H9 (cell line): ENCODE measurements at regions not wholly inside any gene's neighbourhood (a gene's known extent, or its start where the extent isn't known, plus 50 kb on each side); places are given as distances from the start of the nearest gene placed in this dataset.

Experiments used
- DNase-seq: peaks from one replicate; pipeline ENCODE4 v3.0.0-alpha.2; 2017
- H2AFZ ChIP-seq: one replicate; pipeline ENCODE4 v1.6.1; 2013; ENCODE audit warnings: mild to moderate bottlenecking, low read length, control low read depth, moderate library complexity
- H2AK5ac ChIP-seq: 2 replicates; pipeline ENCODE4 v1.6.1; 2013; ENCODE audit warnings: low read length, control low read depth, mixed read lengths; ENCODE audit not compliant: insufficient read length
- H2BK120ac ChIP-seq: one replicate; pipeline ENCODE4 v1.6.1; 2013; ENCODE audit warnings: low read depth, mild to moderate bottlenecking, low read length, control low read depth, inconsistent platforms; ENCODE audit not compliant: poor library complexity, severe bottlenecking
- H2BK12ac ChIP-seq: 2 replicates; pipeline ENCODE4 v1.6.1; 2013; ENCODE audit warnings: low read length, control low read depth, mixed read lengths, low read depth; ENCODE audit not compliant: insufficient read length
- H2BK15ac ChIP-seq: 2 replicates; pipeline ENCODE4 v1.6.1; 2013; ENCODE audit warnings: low read depth, low read length, control low read depth
- H2BK20ac ChIP-seq: one replicate; pipeline ENCODE4 v1.6.1; 2013; ENCODE audit warnings: low read depth, mild to moderate bottlenecking, low read length, control low read depth, inconsistent platforms; ENCODE audit not compliant: poor library complexity, severe bottlenecking
- H2BK5ac ChIP-seq: 2 replicates; pipeline ENCODE4 v1.6.1; 2013; ENCODE audit warnings: low read length, control low read depth, mixed read lengths; ENCODE audit not compliant: insufficient read length
- H3K14ac ChIP-seq: 2 replicates; pipeline ENCODE4 v1.6.1; 2013; ENCODE audit warnings: low read length, control low read depth; ENCODE audit not compliant: insufficient read depth
- H3K18ac ChIP-seq: 2 replicates; pipeline ENCODE4 v1.6.1; 2013; ENCODE audit warnings: low read depth, mild to moderate bottlenecking, mixed read lengths, low read length, control low read depth; ENCODE audit not compliant: insufficient read length
- H3K23ac ChIP-seq: 2 replicates; pipeline ENCODE4 v1.6.1; 2013; ENCODE audit warnings: low read length, control low read depth, mixed read lengths, low read depth; ENCODE audit not compliant: insufficient read length
- H3K23me2 ChIP-seq: 2 replicates; pipeline ENCODE4 v1.6.1; 2013; ENCODE audit warnings: low read depth, mild to moderate bottlenecking, mixed read lengths, low read length, control low read depth; ENCODE audit not compliant: insufficient read length, poor library complexity, severe bottlenecking
- H3K27ac ChIP-seq: 2 replicates; pipeline ENCODE4 v1.5.1; 2013; ENCODE audit warnings: low read length, control low read depth, mixed read lengths, low read depth; ENCODE audit not compliant: insufficient read length
- H3K27me3 ChIP-seq: 2 replicates; pipeline ENCODE4 v1.6.1; 2013; ENCODE audit warnings: low read length, control low read depth, inconsistent platforms; ENCODE audit not compliant: insufficient read depth
- H3K4ac ChIP-seq: 2 replicates; pipeline ENCODE4 v1.6.1; 2013; ENCODE audit warnings: low read depth, mild to moderate bottlenecking, control low read depth, inconsistent platforms, low read length, moderate library complexity
- H3K4me1 ChIP-seq: 2 replicates; pipeline ENCODE4 v1.6.1; 2013; ENCODE audit warnings: low read length, control low read depth, inconsistent platforms; ENCODE audit not compliant: insufficient read depth
- H3K4me2 ChIP-seq: 2 replicates; pipeline ENCODE4 v1.6.1; 2013; ENCODE audit warnings: low read length, control low read depth, mixed read lengths; ENCODE audit not compliant: insufficient read length, insufficient read depth
- H3K56ac ChIP-seq: 2 replicates; pipeline ENCODE4 v1.6.1; 2013; ENCODE audit warnings: low read depth, mild to moderate bottlenecking, mixed read lengths, low read length, control low read depth; ENCODE audit not compliant: insufficient read length
- H3K79me1 ChIP-seq: 2 replicates; pipeline ENCODE4 v1.6.1; 2013; ENCODE audit warnings: low read depth, mild to moderate bottlenecking, moderate library complexity, low read length, control low read depth, inconsistent platforms; ENCODE audit not compliant: insufficient read depth, poor library complexity, severe bottlenecking
- H3K79me2 ChIP-seq: 2 replicates; pipeline ENCODE4 v1.6.1; 2013; ENCODE audit warnings: low read length, control low read depth, inconsistent platforms; ENCODE audit not compliant: insufficient read depth
- H3K9ac ChIP-seq: 2 replicates; pipeline ENCODE4 v1.6.1; 2013; ENCODE audit warnings: low read length, control low read depth, mixed read lengths; ENCODE audit not compliant: insufficient read length; ENCODE audit errors: extremely low read depth
- H3K9me3 ChIP-seq: one replicate; pipeline ENCODE4 v1.6.1; 2013; ENCODE audit warnings: low read depth, low read length, inconsistent platforms; ENCODE audit not compliant: control insufficient read depth
- H3T11ph ChIP-seq: one replicate; pipeline ENCODE4 v1.6.1; 2013; ENCODE audit warnings: mild to moderate bottlenecking, low read length, control low read depth, inconsistent platforms
- H4K20me1 ChIP-seq: one replicate; pipeline ENCODE4 v1.6.1; 2013; ENCODE audit not compliant: control insufficient read depth, insufficient read length, insufficient read depth
- H4K5ac ChIP-seq: 2 replicates; pipeline ENCODE4 v1.6.1; 2013; ENCODE audit warnings: low read depth, mild to moderate bottlenecking, mixed read lengths, low read length, control low read depth; ENCODE audit not compliant: insufficient read length
- H4K8ac ChIP-seq: replicated peaks from 2 replicates; pipeline ENCODE4 v1.6.1; 2013; ENCODE audit warnings: low read length, control low read depth, mixed read lengths, low read depth; ENCODE audit not compliant: insufficient read length
- H4K91ac ChIP-seq: 2 replicates; pipeline ENCODE4 v1.6.1; 2013; ENCODE audit warnings: low read depth, mild to moderate bottlenecking, moderate library complexity, mixed read lengths, low read length, control low read depth; ENCODE audit not compliant: insufficient read length
- H3K27ac Mint-ChIP-seq, 3 experiments: 2 replicates in 2 of 3; 3 replicates in 1 of 3; pipeline ENCODE4 v1.8.0; 2020 to 2021; ENCODE audit warnings: mixed read lengths in 3 of 3, mild to moderate bottlenecking in 1 of 3, moderate library complexity in 1 of 3
- H3K27me3 Mint-ChIP-seq: 2 replicates; pipeline ENCODE4 v1.8.0; 2021; ENCODE audit warnings: low read depth, mild to moderate bottlenecking, moderate library complexity, mixed read lengths
- H3K36me3 Mint-ChIP-seq, 3 experiments: 2 replicates in 2 of 3; 3 replicates in 1 of 3; pipeline ENCODE4 v1.8.0; 2020 to 2021; ENCODE audit warnings: low read depth in 3 of 3, mixed read lengths in 3 of 3; ENCODE audit not compliant: insufficient read depth in 1 of 3
- H3K4me1 Mint-ChIP-seq, 2 experiments: 2 replicates each; pipeline ENCODE4 v1.8.0; 2020; ENCODE audit warnings: mixed read lengths in 2 of 2
- H3K4me3 Mint-ChIP-seq, 2 experiments: 2 replicates in 1 of 2; 3 replicates in 1 of 2; pipeline ENCODE4 v1.8.0; 2020 to 2021; ENCODE audit warnings: mild to moderate bottlenecking in 2 of 2, mixed read lengths in 2 of 2, moderate library complexity in 1 of 2
- H3K9me3 Mint-ChIP-seq, 2 experiments: 2 replicates in 1 of 2; 3 replicates in 1 of 2; pipeline ENCODE4 v1.8.0; 2020; ENCODE audit warnings: mild to moderate bottlenecking in 2 of 2, mixed read lengths in 2 of 2, moderate library complexity in 1 of 2
- WGBS: extraction: QIAGEN DNeasy Blood & Tissue Kit; methylation state at CpG from one replicate; pipeline ENCODE4 v1.1.7; 2013; ENCODE audit warnings: missing lambda C conversion rate, low lambda C conversion rate, mixed read lengths; ENCODE audit not compliant: insufficient read length; ENCODE audit errors: extremely low coverage; 5-methylcytosine and 5-hydroxymethylcytosine counted together
- TF ChIP-seq, protein P1 (sequence below): fragments of 200-600 bp; sonication (generic); conservative IDR thresholded peaks from 3 replicates; pipeline ENCODE4 v1.8.0; 2021; ENCODE audit warnings: antibody characterized with exemption, mild to moderate bottlenecking

DNA sequence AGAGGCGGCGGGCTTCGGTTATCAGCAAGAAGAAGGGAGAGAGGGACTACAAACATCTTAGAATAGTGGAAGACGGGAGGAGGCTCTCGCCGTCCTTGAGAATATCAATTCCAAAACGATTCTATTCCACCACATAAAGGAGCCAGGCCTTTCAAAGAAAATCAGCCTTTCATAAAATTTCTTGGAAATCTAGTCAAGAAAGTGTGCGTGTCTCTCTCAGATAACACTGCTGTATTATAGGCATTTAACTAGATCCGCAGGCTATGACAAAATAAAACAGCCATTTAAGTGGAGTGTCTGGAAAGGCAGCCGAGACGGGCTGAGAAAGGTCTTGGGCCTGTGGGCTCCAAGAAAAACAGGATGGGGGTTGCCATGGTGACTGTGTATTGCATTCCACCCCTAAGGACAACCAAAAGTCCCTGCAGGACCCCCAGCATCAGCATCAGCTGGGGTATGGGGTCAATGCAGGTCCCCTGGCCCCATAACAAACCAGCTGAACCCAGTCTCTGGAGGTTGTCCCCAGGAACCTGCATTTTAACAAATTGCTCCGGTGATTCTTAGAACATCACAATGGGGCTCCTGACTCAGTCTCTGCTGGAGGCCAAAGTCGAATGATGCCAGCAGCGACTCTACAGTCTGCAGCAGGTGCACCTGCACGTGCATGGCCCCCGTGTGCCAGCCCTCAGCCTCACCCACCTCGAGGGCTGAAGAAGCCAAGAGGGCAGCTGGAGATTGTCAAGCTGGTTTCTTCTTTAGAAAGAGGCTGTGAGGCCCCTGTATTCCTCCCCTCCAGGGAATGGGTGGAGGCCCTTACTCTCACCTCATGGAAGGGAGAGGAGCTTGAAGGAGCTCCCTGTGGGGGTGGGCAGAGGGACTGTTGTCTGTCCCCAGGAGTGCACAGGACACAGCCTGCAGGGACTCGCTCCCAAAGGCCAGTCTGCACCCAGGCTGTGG is 287.4 kb downstream of the NPHP4 start:
- Histone ChIP-seq H2BK20ac (no peak overlapping the region), H3K23ac (no peak overlapping the region), H3T11ph (no peak overlapping the region), H3K14ac (no peak overlapping the region), H2BK120ac (no peak overlapping the region), H2BK5ac (no peak overlapping the region), H3K4ac (no peak overlapping the region), H4K91ac (no peak overlapping the region), H3K27ac (no peak overlapping the region), H3K18ac (no peak overlapping the region), H3K79me2 (no peaks in the 10 kb centered on the region), H3K9ac (no peak overlapping the region), H3K4me2 (no peak overlapping the region), H4K5ac (no peak overlapping the region), H4K20me1 (no peaks in the 10 kb centered on the region), H3K27me3 (no peaks in the 10 kb centered on the region), H3K23me2 (no peaks in the 10 kb centered on the region), H4K8ac (no peak overlapping the region), H3K56ac (no peak overlapping the region), H3K4me1 (no peaks in the 10 kb centered on the region; the same call in 1 of the 2 replicates), H2AK5ac (no peak overlapping the region), H2BK12ac (no peak overlapping the region), H3K9me3 (no peaks in the 10 kb centered on the region), H3K79me1 (no peaks in the 10 kb centered on the region), H2AFZ (no peak overlapping the region), H2BK15ac (no peak overlapping the region)
- Mint-ChIP-seq H3K9me3 (no peaks in the 10 kb centered on the region; a peak in 1 of 5 replicates), H3K27me3 (peaks cover 6% of the 10 kb centered on the region), H3K27ac (no peak overlapping the region; a peak in 2 of 7 replicates), H3K4me1 (peaks cover 8 to 12% of the 10 kb centered on the region in 2 experiments), H3K36me3 (no peaks in the 10 kb centered on the region; a peak in 1 of 7 replicates), H3K4me3 (no peak overlapping the region)
- TF ChIP-seq, protein P1, sequence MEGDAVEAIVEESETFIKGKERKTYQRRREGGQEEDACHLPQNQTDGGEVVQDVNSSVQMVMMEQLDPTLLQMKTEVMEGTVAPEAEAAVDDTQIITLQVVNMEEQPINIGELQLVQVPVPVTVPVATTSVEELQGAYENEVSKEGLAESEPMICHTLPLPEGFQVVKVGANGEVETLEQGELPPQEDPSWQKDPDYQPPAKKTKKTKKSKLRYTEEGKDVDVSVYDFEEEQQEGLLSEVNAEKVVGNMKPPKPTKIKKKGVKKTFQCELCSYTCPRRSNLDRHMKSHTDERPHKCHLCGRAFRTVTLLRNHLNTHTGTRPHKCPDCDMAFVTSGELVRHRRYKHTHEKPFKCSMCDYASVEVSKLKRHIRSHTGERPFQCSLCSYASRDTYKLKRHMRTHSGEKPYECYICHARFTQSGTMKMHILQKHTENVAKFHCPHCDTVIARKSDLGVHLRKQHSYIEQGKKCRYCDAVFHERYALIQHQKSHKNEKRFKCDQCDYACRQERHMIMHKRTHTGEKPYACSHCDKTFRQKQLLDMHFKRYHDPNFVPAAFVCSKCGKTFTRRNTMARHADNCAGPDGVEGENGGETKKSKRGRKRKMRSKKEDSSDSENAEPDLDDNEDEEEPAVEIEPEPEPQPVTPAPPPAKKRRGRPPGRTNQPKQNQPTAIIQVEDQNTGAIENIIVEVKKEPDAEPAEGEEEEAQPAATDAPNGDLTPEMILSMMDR = no peak
- WGBS = no CpG with 5 or more reads among the region's 18 CpGs
- DNase-seq = no peak
